ENCODE measurements at regions not wholly inside any gene's neighbourhood (a gene's known extent, or its start where the extent isn't known, plus 50 kb on each side); places are given as distances from the start of the nearest gene placed in this dataset.

GRCh38 chr1:232179896-232180778 lies 449.8 kb downstream of the SIPA1L2 start:
- no peak overlapping the region for H3K27ac ChIP-seq (ENCODE audit: low read length)
- H3K79me2 ChIP-seq (ENCODE audit: low read length), result no peaks in the 10 kb centered on the region
- no peaks in the 10 kb centered on the region for H3K9me2 ChIP-seq (replicated peaks; ENCODE audit: insufficient read depth, low read length)
- no peak overlapping the region for H3K9ac ChIP-seq (ENCODE audit: low read length)
- no peaks in the 10 kb centered on the region for H4K20me1 ChIP-seq (ENCODE audit: insufficient read depth, low read length)
- no peaks in the 10 kb centered on the region for H3K9me3 ChIP-seq (replicated peaks; ENCODE audit: insufficient read depth, low read length)
- DNase-seq, result no peak
- H3K36me3 ChIP-seq (replicated peaks; ENCODE audit: insufficient read depth, low read length), result no peaks in the 10 kb centered on the region
- no peaks in the 10 kb centered on the region for H3K4me1 ChIP-seq (ENCODE audit: low read length)
- no peak overlapping the region for H2AFZ ChIP-seq (ENCODE audit: low read length)
- no peak overlapping the region for H3K4me2 ChIP-seq (ENCODE audit: low read depth, low read length)
- no peak for TF ChIP-seq EZH2phosphoT487 (IDR thresholded peaks at IDR 0.05; ENCODE audit: low read length)
- H3K4me3 ChIP-seq (ENCODE audit: low read length), result no peak overlapping the region
- H3K27me3 ChIP-seq (replicated peaks; ENCODE audit: insufficient read depth, low read length), result no peaks in the 10 kb centered on the region
- H3F3A ChIP-seq (ENCODE audit: insufficient read depth, low read length), result no peaks in the 10 kb centered on the region

GRCh38 chr1:232178191-232178590 lies 451.7 kb downstream of the SIPA1L2 start:
- no peak overlapping the region for H2AFZ ChIP-seq (ENCODE audit: low read length)
- no peak overlapping the region for H3K4me2 ChIP-seq (ENCODE audit: low read depth, low read length)
- no peaks in the 10 kb centered on the region for H3K9me2 ChIP-seq (replicated peaks; ENCODE audit: insufficient read depth, low read length)
- no peaks in the 10 kb centered on the region for H3K79me2 ChIP-seq (ENCODE audit: low read length)
- no peaks in the 10 kb centered on the region for H3K4me1 ChIP-seq (ENCODE audit: low read length)
- no peak for DNase-seq
- TF ChIP-seq EZH2phosphoT487 (IDR thresholded peaks at IDR 0.05; ENCODE audit: low read length) (no peak), EZH2 (optimal IDR thresholded peaks at IDR 0.05; ENCODE audit: low read depth, low read length) (no peak)
- TF ChIP-seq, protein P1, sequence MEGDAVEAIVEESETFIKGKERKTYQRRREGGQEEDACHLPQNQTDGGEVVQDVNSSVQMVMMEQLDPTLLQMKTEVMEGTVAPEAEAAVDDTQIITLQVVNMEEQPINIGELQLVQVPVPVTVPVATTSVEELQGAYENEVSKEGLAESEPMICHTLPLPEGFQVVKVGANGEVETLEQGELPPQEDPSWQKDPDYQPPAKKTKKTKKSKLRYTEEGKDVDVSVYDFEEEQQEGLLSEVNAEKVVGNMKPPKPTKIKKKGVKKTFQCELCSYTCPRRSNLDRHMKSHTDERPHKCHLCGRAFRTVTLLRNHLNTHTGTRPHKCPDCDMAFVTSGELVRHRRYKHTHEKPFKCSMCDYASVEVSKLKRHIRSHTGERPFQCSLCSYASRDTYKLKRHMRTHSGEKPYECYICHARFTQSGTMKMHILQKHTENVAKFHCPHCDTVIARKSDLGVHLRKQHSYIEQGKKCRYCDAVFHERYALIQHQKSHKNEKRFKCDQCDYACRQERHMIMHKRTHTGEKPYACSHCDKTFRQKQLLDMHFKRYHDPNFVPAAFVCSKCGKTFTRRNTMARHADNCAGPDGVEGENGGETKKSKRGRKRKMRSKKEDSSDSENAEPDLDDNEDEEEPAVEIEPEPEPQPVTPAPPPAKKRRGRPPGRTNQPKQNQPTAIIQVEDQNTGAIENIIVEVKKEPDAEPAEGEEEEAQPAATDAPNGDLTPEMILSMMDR (IDR thresholded peaks at IDR 0.05; ENCODE audit: low read length), result no peak
- H3F3A ChIP-seq (ENCODE audit: insufficient read depth, low read length), result no peaks in the 10 kb centered on the region
- H3K36me3 ChIP-seq (replicated peaks; ENCODE audit: insufficient read depth, low read length), result no peaks in the 10 kb centered on the region
- H3K27me3 ChIP-seq (replicated peaks; ENCODE audit: insufficient read depth, low read length), result no peaks in the 10 kb centered on the region
- no peak overlapping the region for H3K4me3 ChIP-seq (ENCODE audit: low read length)
- no peak overlapping the region for H3K9ac ChIP-seq (ENCODE audit: low read length)
- no peaks in the 10 kb centered on the region for H3K9me3 ChIP-seq (replicated peaks; ENCODE audit: insufficient read depth, low read length)
- no peaks in the 10 kb centered on the region for H4K20me1 ChIP-seq (ENCODE audit: insufficient read depth, low read length)
- no peak overlapping the region for H3K27ac ChIP-seq (ENCODE audit: low read length)

DNA sequence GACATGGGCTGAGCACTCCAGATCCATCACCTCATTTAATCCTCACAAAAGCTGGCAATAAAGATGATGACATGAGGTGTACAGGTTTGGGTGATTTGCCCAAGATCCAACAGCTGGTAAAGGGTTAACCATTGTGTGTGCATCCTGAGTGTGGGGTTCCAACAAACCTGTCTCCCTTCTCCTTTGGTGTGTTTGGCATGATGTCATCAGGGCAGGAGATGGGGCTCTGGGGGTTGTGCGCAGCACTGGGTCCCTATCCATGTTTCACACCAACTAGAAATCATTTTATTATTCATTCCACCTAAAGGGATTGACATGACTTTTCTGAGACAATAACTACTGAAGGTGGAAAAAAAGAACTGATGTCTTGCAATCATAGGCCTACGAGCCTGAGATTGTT lies 452.5 kb downstream of the SIPA1L2 start:
- no peaks in the 10 kb centered on the region for H3K36me3 ChIP-seq (replicated peaks; ENCODE audit: insufficient read depth, low read length)
- no peak for DNase-seq
- H3K9me2 ChIP-seq (replicated peaks; ENCODE audit: insufficient read depth, low read length), result no peaks in the 10 kb centered on the region
- H3K27me3 ChIP-seq (replicated peaks; ENCODE audit: insufficient read depth, low read length), result no peaks in the 10 kb centered on the region
- no peak overlapping the region for H3K4me3 ChIP-seq (ENCODE audit: low read length)
- H4K20me1 ChIP-seq (ENCODE audit: insufficient read depth, low read length), result no peaks in the 10 kb centered on the region
- H3K9me3 ChIP-seq (replicated peaks; ENCODE audit: insufficient read depth, low read length), result no peaks in the 10 kb centered on the region
- no peak overlapping the region for H3K9ac ChIP-seq (ENCODE audit: low read length)
- H3K4me2 ChIP-seq (ENCODE audit: low read depth, low read length), result no peak overlapping the region
- TF ChIP-seq, protein P1 (IDR thresholded peaks at IDR 0.05; ENCODE audit: low read length), result no peak
- TF ChIP-seq EZH2 (optimal IDR thresholded peaks at IDR 0.05; ENCODE audit: low read depth, low read length) (no peak), EZH2phosphoT487 (IDR thresholded peaks at IDR 0.05; ENCODE audit: low read length) (no peak)
- no peak overlapping the region for H3K27ac ChIP-seq (ENCODE audit: low read length)
- no peaks in the 10 kb centered on the region for H3F3A ChIP-seq (ENCODE audit: insufficient read depth, low read length)
- no peaks in the 10 kb centered on the region for H3K79me2 ChIP-seq (ENCODE audit: low read length)
- no peak overlapping the region for H2AFZ ChIP-seq (ENCODE audit: low read length)
- H3K4me1 ChIP-seq (ENCODE audit: low read length), result 0 out of 2 replicates have a peak, but pooled peaks cover 3% of the 10 kb centered on the region

GRCh38 chr1:232176222-232176621 lies 453.7 kb downstream of the SIPA1L2 start:
- no peak for DNase-seq
- no peak overlapping the region for H3K4me2 ChIP-seq (ENCODE audit: low read depth, low read length)
- H3K79me2 ChIP-seq (ENCODE audit: low read length), result no peaks in the 10 kb centered on the region
- no peaks in the 10 kb centered on the region for H3K9me2 ChIP-seq (replicated peaks; ENCODE audit: insufficient read depth, low read length)
- TF ChIP-seq EZH2phosphoT487 (IDR thresholded peaks at IDR 0.05; ENCODE audit: low read length), result no peak
- TF ChIP-seq, protein P1 (IDR thresholded peaks at IDR 0.05; ENCODE audit: low read length), result no peak
- TF ChIP-seq EZH2 (optimal IDR thresholded peaks at IDR 0.05; ENCODE audit: low read depth, low read length), result no peak
- H3K9ac ChIP-seq (ENCODE audit: low read length), result no peak overlapping the region
- H3K27me3 ChIP-seq (replicated peaks; ENCODE audit: insufficient read depth, low read length), result no peaks in the 10 kb centered on the region
- no peak overlapping the region for H2AFZ ChIP-seq (ENCODE audit: low read length)
- no peak overlapping the region for H3K27ac ChIP-seq (ENCODE audit: low read length)
- no peaks in the 10 kb centered on the region for H3F3A ChIP-seq (ENCODE audit: insufficient read depth, low read length)
- H3K4me1 ChIP-seq (ENCODE audit: low read length), result 0 out of 2 replicates have a peak, but pooled peaks cover 3% of the 10 kb centered on the region
- H3K9me3 ChIP-seq (replicated peaks; ENCODE audit: insufficient read depth, low read length), result no peaks in the 10 kb centered on the region
- no peaks in the 10 kb centered on the region for H4K20me1 ChIP-seq (ENCODE audit: insufficient read depth, low read length)
- no peak overlapping the region for H3K4me3 ChIP-seq (ENCODE audit: low read length)
- H3K36me3 ChIP-seq (replicated peaks; ENCODE audit: insufficient read depth, low read length), result no peaks in the 10 kb centered on the region
